ENCODE measurements at regions not wholly inside any gene's neighbourhood (a gene's known extent, or its start where the extent isn't known, plus 50 kb on each side); places are given as distances from the start of the nearest gene placed in this dataset.

DNA sequence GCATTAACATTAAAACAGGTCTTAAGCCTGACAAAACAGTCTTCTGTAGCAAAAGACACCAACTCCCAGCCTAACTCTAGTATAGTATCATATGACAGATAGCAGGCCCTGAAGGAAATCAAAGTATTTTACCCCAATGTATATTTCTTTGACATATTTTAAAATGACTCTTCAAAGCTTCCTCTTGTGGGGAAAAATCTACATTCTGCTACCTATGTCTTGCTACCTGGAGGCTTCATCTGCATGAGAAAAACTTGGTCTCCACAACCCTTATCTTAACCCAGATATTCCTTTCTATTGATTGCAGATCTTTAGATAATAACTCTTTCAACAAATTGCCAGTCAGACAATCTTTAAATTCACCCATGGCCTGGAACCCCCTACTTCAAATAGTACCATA, 1620.4 kb downstream of the PCDH7 start:
- no peak for DNase-seq (ENCODE audit: extremely low spot score)
- TF ChIP-seq, protein P1, sequence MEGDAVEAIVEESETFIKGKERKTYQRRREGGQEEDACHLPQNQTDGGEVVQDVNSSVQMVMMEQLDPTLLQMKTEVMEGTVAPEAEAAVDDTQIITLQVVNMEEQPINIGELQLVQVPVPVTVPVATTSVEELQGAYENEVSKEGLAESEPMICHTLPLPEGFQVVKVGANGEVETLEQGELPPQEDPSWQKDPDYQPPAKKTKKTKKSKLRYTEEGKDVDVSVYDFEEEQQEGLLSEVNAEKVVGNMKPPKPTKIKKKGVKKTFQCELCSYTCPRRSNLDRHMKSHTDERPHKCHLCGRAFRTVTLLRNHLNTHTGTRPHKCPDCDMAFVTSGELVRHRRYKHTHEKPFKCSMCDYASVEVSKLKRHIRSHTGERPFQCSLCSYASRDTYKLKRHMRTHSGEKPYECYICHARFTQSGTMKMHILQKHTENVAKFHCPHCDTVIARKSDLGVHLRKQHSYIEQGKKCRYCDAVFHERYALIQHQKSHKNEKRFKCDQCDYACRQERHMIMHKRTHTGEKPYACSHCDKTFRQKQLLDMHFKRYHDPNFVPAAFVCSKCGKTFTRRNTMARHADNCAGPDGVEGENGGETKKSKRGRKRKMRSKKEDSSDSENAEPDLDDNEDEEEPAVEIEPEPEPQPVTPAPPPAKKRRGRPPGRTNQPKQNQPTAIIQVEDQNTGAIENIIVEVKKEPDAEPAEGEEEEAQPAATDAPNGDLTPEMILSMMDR (IDR thresholded peaks at IDR 0.05; ENCODE audit: control extremely low read depth, extremely low read depth, low read depth, missing control alignments) = no peak
- ChIA-PET CTCF (interaction anchor here (1.5 kb wide), 1 partner anchor 10 kb away, joined by 3 read pairs; no protein-coding TSS in a partner anchor), POLR2A (no interaction called here)

DNA sequence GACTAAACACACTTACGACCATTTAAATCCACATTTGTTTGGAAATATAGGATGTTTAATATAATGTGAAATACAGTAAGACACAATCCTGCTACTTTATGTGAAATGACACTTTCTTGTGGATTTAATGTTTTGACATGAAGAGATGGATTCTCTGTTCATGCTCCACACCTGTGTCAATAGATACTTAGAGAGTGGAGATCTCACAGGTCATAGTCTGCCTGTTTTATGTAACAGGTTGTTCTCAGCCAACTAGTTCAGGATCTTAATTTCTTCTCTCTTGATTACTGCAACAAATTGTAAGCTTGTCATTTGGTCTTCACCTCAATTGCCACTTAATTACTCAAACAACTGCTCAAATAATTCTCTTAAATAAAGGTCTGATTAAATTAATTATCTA, 1621.2 kb downstream of the PCDH7 start:
- DNase-seq (ENCODE audit: extremely low spot score) = no peak
- CTCF ChIA-PET = no interaction called here
- POLR2A ChIA-PET = no interaction called here
- TF ChIP-seq, protein P1 (IDR thresholded peaks at IDR 0.05; ENCODE audit: control extremely low read depth, extremely low read depth, low read depth, missing control alignments) = no peak

DNA sequence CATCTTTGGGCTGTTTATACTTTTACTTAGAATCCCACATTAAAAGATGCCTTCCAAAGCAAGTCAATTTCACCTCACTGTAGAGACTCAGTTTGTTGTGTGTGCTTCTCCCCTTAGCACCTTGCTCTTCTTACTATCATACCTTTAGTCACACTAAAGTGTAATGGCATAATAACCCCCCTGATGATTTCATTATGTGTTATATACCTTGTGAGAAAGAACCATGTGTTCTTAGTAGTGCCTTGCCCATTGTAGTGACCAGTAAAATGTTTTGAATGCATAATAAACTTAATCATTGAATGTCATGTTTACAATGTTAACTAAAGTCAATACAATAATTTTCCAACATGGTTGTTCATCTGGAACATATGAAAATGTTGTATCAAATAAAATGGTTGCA, 1621.9 kb downstream of the PCDH7 start:
- ChIA-PET CTCF (no interaction called here), POLR2A (no interaction called here)
- DNase-seq (ENCODE audit: extremely low spot score) = no peak
- TF ChIP-seq, protein P1 (IDR thresholded peaks at IDR 0.05; ENCODE audit: control extremely low read depth, extremely low read depth, low read depth, missing control alignments) = no peak

DNA sequence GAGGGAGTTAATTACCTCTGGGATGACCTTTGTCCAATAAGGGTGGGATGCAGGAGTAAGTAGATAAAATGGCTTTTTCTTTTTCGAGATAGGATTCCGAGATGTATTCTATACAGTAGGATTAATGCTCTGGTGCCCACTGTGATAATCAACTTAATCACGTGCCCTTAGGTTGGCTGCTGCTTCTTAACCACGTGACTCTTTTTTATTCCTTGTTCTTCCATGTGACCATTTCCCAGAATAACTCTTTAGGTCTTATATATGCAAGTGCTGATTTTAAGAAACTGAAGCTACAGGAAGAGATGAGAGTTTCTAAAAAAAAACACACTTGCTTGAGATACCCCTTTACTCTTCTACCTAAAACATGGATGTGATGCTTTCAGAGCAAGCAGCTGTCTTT, 1628.9 kb downstream of the PCDH7 start:
- TF ChIP-seq, protein P1 (IDR thresholded peaks at IDR 0.05; ENCODE audit: control extremely low read depth, extremely low read depth, low read depth, missing control alignments) = no peak
- CTCF ChIA-PET = no interaction called here
- POLR2A ChIA-PET = no interaction called here
- DNase-seq (ENCODE audit: extremely low spot score) = no peak

DNA sequence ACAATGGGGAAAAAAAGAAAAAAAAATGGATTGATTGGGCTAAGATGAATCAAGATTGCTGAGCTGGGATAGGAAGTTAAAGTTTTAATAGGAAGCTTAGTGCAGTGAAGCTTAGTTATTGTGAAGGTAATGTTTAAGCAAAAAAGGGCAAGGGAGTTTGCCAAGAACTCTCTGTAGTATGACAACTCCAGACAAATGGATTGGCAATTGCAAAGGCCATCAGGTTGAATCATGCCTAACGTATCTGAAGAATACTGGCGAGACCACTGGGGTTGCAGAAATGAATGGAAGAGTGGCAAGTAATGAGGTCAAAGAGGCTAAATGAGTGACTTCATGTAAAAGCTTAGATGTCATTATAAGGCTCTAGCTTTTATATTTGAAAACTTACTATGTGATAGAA, 1654.0 kb downstream of the PCDH7 start:
- CTCF ChIA-PET = no interaction called here

DNA sequence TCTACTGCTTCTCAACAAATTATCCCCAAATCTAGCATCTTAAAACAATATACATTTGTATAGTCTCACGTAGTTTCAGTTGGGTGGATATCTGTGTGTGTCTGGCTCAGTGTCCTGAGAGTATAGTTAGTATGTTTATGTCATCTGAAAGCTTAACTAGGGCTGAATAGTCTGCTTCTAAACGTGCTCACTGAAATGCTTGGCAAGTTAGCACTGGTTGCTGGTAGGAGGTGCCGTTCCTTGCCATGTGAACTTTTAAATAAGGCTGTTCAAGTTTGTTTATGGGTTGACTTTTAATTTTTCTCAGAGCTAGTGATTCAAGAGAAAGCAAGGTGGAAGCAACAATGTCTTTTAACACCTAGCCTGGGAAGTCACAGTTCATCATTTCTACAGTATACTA, 1673.6 kb downstream of the PCDH7 start:
- TF ChIP-seq, protein P1 (IDR thresholded peaks at IDR 0.05; ENCODE audit: control extremely low read depth, extremely low read depth, low read depth, missing control alignments) = no peak
- POLR2A ChIA-PET = no interaction called here
- CTCF ChIA-PET = no interaction called here
- DNase-seq (ENCODE audit: extremely low spot score) = no peak

More for the DNA sequence above, 1654.0 kb downstream of the PCDH7 start:
- DNase-seq (ENCODE audit: extremely low spot score) = no peak
- POLR2A ChIA-PET = no interaction called here
- TF ChIP-seq, protein P1 (IDR thresholded peaks at IDR 0.05; ENCODE audit: control extremely low read depth, extremely low read depth, low read depth, missing control alignments) = no peak

DNA sequence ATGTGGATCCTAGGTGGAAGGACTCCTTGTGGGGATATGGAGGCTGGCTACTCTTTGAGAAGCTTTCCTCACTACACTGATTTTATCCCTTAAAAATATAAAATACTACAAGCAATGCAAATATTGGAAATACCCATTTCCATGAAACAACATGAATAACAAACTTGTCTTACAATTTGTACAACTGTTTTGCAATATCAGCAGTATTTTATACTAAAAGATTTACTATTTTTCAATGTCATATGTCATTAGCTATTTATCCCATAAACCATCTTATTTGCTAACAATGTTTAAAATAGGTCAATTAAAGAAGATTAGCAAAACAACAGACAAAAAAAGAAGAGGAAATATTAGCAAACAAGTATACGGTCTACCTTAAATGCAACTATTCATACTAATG, 1674.1 kb downstream of the PCDH7 start:
- ChIA-PET CTCF (interaction anchor here (1.0 kb wide), 1 partner anchor 48 kb away, joined by 3 read pairs; no protein-coding TSS in a partner anchor), POLR2A (no interaction called here)
- DNase-seq (ENCODE audit: extremely low spot score) = no peak
- TF ChIP-seq, protein P1 (IDR thresholded peaks at IDR 0.05; ENCODE audit: control extremely low read depth, extremely low read depth, low read depth, missing control alignments) = no peak
